ENCODE measurements at regions not wholly inside any gene's neighbourhood (a gene's known extent, or its start where the extent isn't known, plus 50 kb on each side); places are given as distances from the start of the nearest gene placed in this dataset.

- TF ChIP-seq CTCF (optimal IDR thresholded peaks at IDR 0.05 in 1 of 3, IDR thresholded peaks at IDR 0.05 in 1 of 3, conservative IDR thresholded peaks at IDR 0.05 in 1 of 3; ENCODE audit: extremely low read depth in 1 of 3, insufficient read depth in 2 of 3, low read length in 3 of 3) (no peak), EZH2 (IDR thresholded peaks at IDR 0.05; ENCODE audit: low read length) (no peak)
These were observed 156.0 kb downstream of the MAF start for GRCh38 chr16:79444572-79444971.

Data from keratinocyte (primary cell).